Keratinocyte (primary cell): ENCODE measurements at regions not wholly inside any gene's neighbourhood (a gene's known extent, or its start where the extent isn't known, plus 50 kb on each side); places are given as distances from the start of the nearest gene placed in this dataset.

Source experiments
- CTCF ChIP-seq, 3 experiments: IDR thresholded peaks in 1 of 3; conservative IDR thresholded peaks in 1 of 3; optimal IDR thresholded peaks in 1 of 3; 2 replicates in 2 of 3; 3 replicates in 1 of 3; pipeline versions ENCODE3 to v1.5.1; 2011; ENCODE audit warnings: low read length in 3 of 3, mild to moderate bottlenecking in 3 of 3, moderate library complexity in 2 of 3, control low read depth in 1 of 3, inconsistent platforms in 1 of 3; ENCODE audit not compliant: insufficient read depth in 2 of 3; ENCODE audit errors: extremely low read depth in 1 of 3
- EZH2 ChIP-seq: IDR thresholded peaks from one replicate; pipeline ENCODE4 v1.6.1; 2012; ENCODE audit warnings: inconsistent platforms, mild to moderate bottlenecking, low read length, moderate library complexity

GRCh38 chr7:51774178-51774577, 457.6 kb upstream of the COBL start:
- TF ChIP-seq CTCF (optimal IDR thresholded peaks at IDR 0.05 in 1 of 3, IDR thresholded peaks at IDR 0.05 in 1 of 3, conservative IDR thresholded peaks at IDR 0.05 in 1 of 3; ENCODE audit: extremely low read depth in 1 of 3, insufficient read depth in 2 of 3, low read length in 3 of 3) (no peak), EZH2 (no peak)
